ENCODE measurements at regions not wholly inside any gene's neighbourhood (a gene's known extent, or its start where the extent isn't known, plus 50 kb on each side); places are given as distances from the start of the nearest gene placed in this dataset.

GRCh38 chr11:90531001-90531400 is 308.2 kb upstream of the CHORDC1 start:
- H3K4me1 ChIP-seq (ENCODE audit: control insufficient read depth in 1 of 2, low read depth in 2 of 2) = peaks cover 0 to 6% of the 10 kb centered on the region in 2 donors
- no peaks in the 10 kb centered on the region for H3K36me3 ChIP-seq
- no peak overlapping the region for H3K4me3 ChIP-seq
- TF ChIP-seq CTCF (IDR thresholded peaks at IDR 0.05) = no peak
- H3K9me3 ChIP-seq = no peaks in the 10 kb centered on the region
- ATAC-seq (ENCODE audit: insufficient number of reproducible peaks, low FRiP score, low read depth) (no peak), DNase-seq (ENCODE audit: low spot score) (no peak)
- no peak overlapping the region for H3K27ac ChIP-seq
- H3K27me3 ChIP-seq (replicated peaks; ENCODE audit: insufficient read depth) = no peaks in the 10 kb centered on the region

GRCh38 chr11:90525962-90526361 is 303.1 kb upstream of the CHORDC1 start:
- Histone ChIP-seq H3K4me1 (ENCODE audit: control insufficient read depth in 1 of 2, low read depth in 2 of 2) (peaks cover 0 to 6% of the 10 kb centered on the region in 2 donors), H3K4me3 (no peak overlapping the region), H3K36me3 (no peaks in the 10 kb centered on the region), H3K27ac (no peak overlapping the region), H3K27me3 (replicated peaks; ENCODE audit: insufficient read depth) (no peaks in the 10 kb centered on the region), H3K9me3 (no peaks in the 10 kb centered on the region)
- ATAC-seq (ENCODE audit: insufficient number of reproducible peaks, low FRiP score, low read depth) (no peak), DNase-seq (ENCODE audit: low spot score) (no peak)
- TF ChIP-seq CTCF (IDR thresholded peaks at IDR 0.05) = no peak

- no peak overlapping the region for H3K4me3 ChIP-seq
- no peaks in the 10 kb centered on the region for H3K9me3 ChIP-seq
- no peaks in the 10 kb centered on the region for H3K4me1 ChIP-seq (ENCODE audit: control insufficient read depth in 1 of 2, low read depth in 2 of 2)
- H3K27ac ChIP-seq = no peak overlapping the region
- DNase-seq (ENCODE audit: low spot score) (no peak), ATAC-seq (ENCODE audit: insufficient number of reproducible peaks, low FRiP score, low read depth) (no peak)
- H3K36me3 ChIP-seq = no peaks in the 10 kb centered on the region
- no peak for TF ChIP-seq CTCF (IDR thresholded peaks at IDR 0.05)
- no peaks in the 10 kb centered on the region for H3K27me3 ChIP-seq (replicated peaks; ENCODE audit: insufficient read depth)
Measured at GRCh38 chr11:90512846-90513245, 290.0 kb upstream of the CHORDC1 start.

- H3K27me3 ChIP-seq (replicated peaks; ENCODE audit: insufficient read depth) = no peaks in the 10 kb centered on the region
- H3K4me1 ChIP-seq (ENCODE audit: control insufficient read depth in 1 of 2, low read depth in 2 of 2) = no peaks in the 10 kb centered on the region
- no peak for TF ChIP-seq CTCF (IDR thresholded peaks at IDR 0.05)
- H3K27ac ChIP-seq = no peak overlapping the region
- DNase-seq (ENCODE audit: low spot score) (no peak), ATAC-seq (ENCODE audit: insufficient number of reproducible peaks, low FRiP score, low read depth) (no peak)
- H3K36me3 ChIP-seq = no peaks in the 10 kb centered on the region
- H3K9me3 ChIP-seq = no peaks in the 10 kb centered on the region
- no peak overlapping the region for H3K4me3 ChIP-seq
Measured at GRCh38 chr11:90510839-90511238, 288.0 kb upstream of the CHORDC1 start.

- Histone ChIP-seq H3K4me1 (ENCODE audit: control insufficient read depth in 1 of 2, low read depth in 2 of 2) (no peaks in the 10 kb centered on the region), H3K9me3 (peaks cover 3% of the 10 kb centered on the region), H3K36me3 (no peaks in the 10 kb centered on the region), H3K27ac (no peak overlapping the region), H3K4me3 (no peak overlapping the region), H3K27me3 (replicated peaks; ENCODE audit: insufficient read depth) (no peaks in the 10 kb centered on the region)
- no peak for TF ChIP-seq CTCF (IDR thresholded peaks at IDR 0.05)
- DNase-seq (ENCODE audit: low spot score) (no peak), ATAC-seq (ENCODE audit: insufficient number of reproducible peaks, low FRiP score, low read depth) (no peak)
Measured at GRCh38 chr11:90500922-90501568, 278.2 kb upstream of the CHORDC1 start.
